Mucosa of descending colon (tissue), 3 donors: ENCODE measurements at regions not wholly inside any gene's neighbourhood (a gene's known extent, or its start where the extent isn't known, plus 50 kb on each side); places are given as distances from the start of the nearest gene placed in this dataset.

ENCODE experiments used
- ATAC-seq: fragments of 200-7000 bp; cut with Tn5 transposase; one replicate; pipeline ENCODE4 v1.9.1; 2020; ENCODE audit warnings: mild to moderate bottlenecking, moderate library complexity
- DNase-seq, 3 donors: peaks; one replicate each; pipeline ENCODE4 v3.0.0-alpha.2; 2020
- H3K36me3 ChIP-seq: fragments of 200-600 bp; one replicate; pipeline ENCODE4 v1.8.0; 2021; ENCODE audit warnings: low read depth, mild to moderate bottlenecking
- H3K4me1 ChIP-seq: fragments of 200-600 bp; one replicate; pipeline ENCODE4 v1.8.0; 2021; ENCODE audit warnings: low read depth, mild to moderate bottlenecking
- H3K4me3 ChIP-seq: fragments of 200-600 bp; one replicate; pipeline ENCODE4 v1.8.0; 2021; ENCODE audit warnings: mild to moderate bottlenecking
- H3K9me3 ChIP-seq: fragments of 200-600 bp; one replicate; pipeline ENCODE4 v1.8.0; 2021; ENCODE audit warnings: mild to moderate bottlenecking
- CTCF ChIP-seq: fragments of 200-600 bp; IDR thresholded peaks from one replicate; pipeline ENCODE4 v1.8.0; 2022; ENCODE audit warnings: antibody characterized with exemption, mild to moderate bottlenecking
- intact Hi-C, 2 donors: fragments of 100-400 bp; cut with DNase I in 1 of 2; cut with micrococcal nuclease in 1 of 2; formaldehyde crosslinking; loops; one replicate each; pipeline versions ENCODE4 v1.11.0 to v1.11.1; 2022; cut with DNase I, micrococcal nuclease
- donor health status: DM: no; HTN: no; CAD: no; lungs with moderate emphysema.
- donor health status: DM: no; HTN: no; CAD: no.
- donor health status: DM: no; HTN: yes; CAD: no.

DNA sequence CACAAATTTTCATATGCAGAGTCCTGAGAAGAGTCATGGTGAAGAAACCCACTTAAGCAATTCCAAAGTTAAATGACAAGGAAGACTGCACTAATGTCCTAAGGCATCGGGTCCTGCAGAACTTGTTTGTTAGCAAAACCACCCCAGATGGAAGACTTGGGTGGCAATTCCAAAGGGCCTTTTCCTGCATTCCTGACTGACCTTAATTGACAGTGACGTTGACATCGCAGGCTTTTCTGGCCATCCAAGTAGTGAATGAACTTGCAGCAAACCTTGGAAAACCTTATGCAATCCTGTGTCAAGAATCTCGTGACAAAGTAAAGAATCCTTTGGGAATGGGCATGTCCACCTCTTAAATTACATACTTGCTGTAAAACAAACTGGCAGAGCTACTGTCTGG, 112.5 kb upstream of the SH3BP4 start:
- intact Hi-C loops = no loop called here
- Histone ChIP-seq H3K36me3 (no peaks in the 10 kb centered on the region), H3K9me3 (no peaks in the 10 kb centered on the region), H3K4me3 (no peak overlapping the region), H3K4me1 (no peaks in the 10 kb centered on the region)
- DNase-seq (no peak), ATAC-seq (no peak)
- no peak for TF ChIP-seq CTCF

DNA sequence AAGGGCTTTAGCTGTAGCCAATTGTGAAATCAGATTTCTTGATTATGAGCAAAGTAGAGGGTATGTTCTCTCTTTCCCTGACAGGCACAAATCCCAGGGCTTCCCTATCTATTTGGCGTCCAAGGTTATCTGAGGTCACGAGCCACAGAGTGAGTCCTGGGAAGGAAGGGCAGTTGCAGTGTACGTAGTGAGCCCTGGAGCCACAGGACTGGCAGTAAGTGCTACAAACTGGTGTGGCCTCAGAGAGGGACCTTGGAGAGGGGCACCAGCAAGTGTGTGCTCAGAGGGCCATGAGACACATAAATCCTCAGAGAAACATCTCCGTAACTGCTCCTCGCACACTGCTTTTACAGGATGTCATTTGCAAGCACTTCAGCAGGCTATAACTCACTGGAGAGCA, 115.5 kb upstream of the SH3BP4 start:
- DNase-seq (no peak), ATAC-seq (no peak)
- no peak for TF ChIP-seq CTCF

GRCh38 chr2:234835738-234836137, 116.1 kb upstream of the SH3BP4 start:
- ATAC-seq (no peak), DNase-seq (no peak)
- Histone ChIP-seq H3K4me1 (no peaks in the 10 kb centered on the region), H3K36me3 (no peaks in the 10 kb centered on the region), H3K4me3 (no peak overlapping the region), H3K9me3 (no peaks in the 10 kb centered on the region)
- intact Hi-C loops = no loop called here
- no peak for TF ChIP-seq CTCF

More for the DNA sequence above, 115.5 kb upstream of the SH3BP4 start:
- intact Hi-C loops = no loop called here
- H3K36me3 ChIP-seq = no peaks in the 10 kb centered on the region
- no peaks in the 10 kb centered on the region for H3K4me1 ChIP-seq
- no peak overlapping the region for H3K4me3 ChIP-seq
- H3K9me3 ChIP-seq = no peaks in the 10 kb centered on the region

DNA sequence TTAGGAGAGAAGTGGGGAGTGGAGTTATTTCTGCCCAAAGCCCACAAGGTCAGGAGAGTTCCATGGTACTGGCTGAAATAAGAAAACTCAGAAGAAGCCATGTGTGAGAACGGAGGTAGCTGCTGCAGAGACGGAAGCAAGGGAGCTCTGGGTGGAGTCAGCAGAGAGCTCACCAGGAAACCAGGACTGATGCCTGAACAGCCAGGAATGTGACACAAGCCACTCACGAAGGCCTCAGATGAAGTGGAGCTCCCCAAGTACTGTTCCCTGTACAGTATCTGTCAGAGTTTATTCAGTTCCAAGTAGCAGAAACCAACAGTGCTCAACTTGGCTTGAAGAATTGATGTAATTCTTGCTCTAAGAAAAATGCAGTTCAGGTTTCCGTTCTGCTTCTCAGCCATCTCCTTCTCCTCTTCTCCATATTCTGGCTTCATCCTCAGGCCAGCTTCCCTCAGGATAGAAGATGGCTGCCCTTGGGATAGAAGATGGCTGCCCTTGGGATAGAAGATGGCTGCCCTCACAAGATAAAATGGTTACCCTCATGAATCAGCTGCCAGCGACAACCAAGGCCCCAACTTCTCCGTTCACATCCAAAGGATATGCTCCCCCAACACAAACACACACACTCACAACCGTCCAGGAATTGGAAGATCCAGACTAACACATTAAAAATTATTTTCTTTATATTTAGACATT, 117.4 kb upstream of the SH3BP4 start:
- no peak overlapping the region for H3K4me3 ChIP-seq
- ATAC-seq (no peak), DNase-seq (no peak)
- no peak for TF ChIP-seq CTCF
- H3K9me3 ChIP-seq = no peaks in the 10 kb centered on the region
- no peaks in the 10 kb centered on the region for H3K36me3 ChIP-seq
- no peaks in the 10 kb centered on the region for H3K4me1 ChIP-seq
- intact Hi-C loops = no loop called here

DNA sequence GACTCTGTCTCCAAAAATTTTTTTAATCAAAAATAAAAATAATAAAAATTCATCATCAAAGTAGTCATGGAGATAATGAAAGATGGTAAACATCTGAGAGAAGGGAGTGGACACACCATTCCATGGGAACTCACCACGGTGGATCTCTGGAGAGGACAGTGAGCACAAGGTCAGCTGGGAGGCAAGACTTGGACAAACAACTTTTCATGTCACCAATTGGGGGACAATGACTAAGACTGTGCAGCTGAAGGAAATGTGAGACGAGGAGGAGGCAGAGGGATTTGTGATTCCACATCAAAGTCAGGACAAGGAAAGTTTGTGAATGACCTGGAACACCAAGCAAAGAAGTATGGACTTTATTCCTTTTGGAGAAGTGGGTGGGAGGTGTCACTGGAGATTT, 121.0 kb upstream of the SH3BP4 start:
- Histone ChIP-seq H3K9me3 (no peaks in the 10 kb centered on the region), H3K36me3 (no peaks in the 10 kb centered on the region), H3K4me1 (no peaks in the 10 kb centered on the region), H3K4me3 (no peak overlapping the region)
- no peak for TF ChIP-seq CTCF
- intact Hi-C loops = no loop called here
- ATAC-seq = no peak
- no peak for DNase-seq

GRCh38 chr2:234829074-234829455, 122.8 kb upstream of the SH3BP4 start:
- intact Hi-C loops = no loop called here
- DNase-seq = no peak
- Histone ChIP-seq H3K36me3 (no peaks in the 10 kb centered on the region), H3K4me3 (no peak overlapping the region), H3K9me3 (no peaks in the 10 kb centered on the region), H3K4me1 (no peaks in the 10 kb centered on the region)
- TF ChIP-seq CTCF = no peak
- ATAC-seq = no peak
